ENCODE measurements at regions not wholly inside any gene's neighbourhood (a gene's known extent, or its start where the extent isn't known, plus 50 kb on each side); places are given as distances from the start of the nearest gene placed in this dataset.

DNA sequence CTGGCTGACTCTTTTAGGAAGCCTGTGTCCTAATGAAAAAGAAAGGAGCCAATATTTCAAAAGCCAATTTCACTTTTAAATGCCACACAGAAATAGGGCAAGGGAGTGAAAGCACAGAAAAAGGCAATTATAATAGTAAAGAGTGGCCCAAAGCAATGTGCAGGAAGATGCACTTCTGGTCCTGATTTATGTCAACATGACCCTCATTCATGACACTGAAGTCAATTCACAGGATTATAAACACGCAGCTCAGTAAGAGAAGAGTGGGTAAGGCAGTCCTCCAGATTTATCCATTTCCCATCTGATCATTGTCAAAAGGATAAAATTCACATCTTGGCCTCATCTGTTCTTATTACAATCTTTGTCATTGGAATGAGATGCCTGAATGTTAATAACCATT, 1049.7 kb upstream of the RAG2 start:
- Histone ChIP-seq H3K27me3 (ENCODE audit: control insufficient read depth, insufficient read depth, low read length, poor library complexity, severe bottlenecking) (no peaks in the 10 kb centered on the region), H3K4me3 (ENCODE audit: low read length) (no peak overlapping the region), H3K27ac (ENCODE audit: low read depth, low read length) (no peak overlapping the region), H3K9me3 (ENCODE audit: control insufficient read depth, low read length) (peaks cover 5% of the 10 kb centered on the region), H3K36me3 (ENCODE audit: control insufficient read depth, insufficient read depth, low read length) (no peaks in the 10 kb centered on the region), H3K4me1 (ENCODE audit: control insufficient read depth, insufficient read depth, low read length) (no peaks in the 10 kb centered on the region), H3K9ac (ENCODE audit: extremely low read depth, low read length, poor library complexity, severe bottlenecking) (no peak overlapping the region)
- Mint-ChIP-seq H3K36me3 (ENCODE audit: low read depth) (no peaks in the 10 kb centered on the region), H3K9me3 (no peaks in the 10 kb centered on the region), H3K4me3 (no peak overlapping the region), H3K27ac (no peak overlapping the region), H3K27me3 (ENCODE audit: insufficient read depth) (no peaks in the 10 kb centered on the region), H3K4me1 (no peaks in the 10 kb centered on the region)
- DNase-seq = no peak
- WGBS, 2 experiments (ENCODE audit: insufficient coverage in 1 of 2, insufficient read length in 1 of 2) = 96 to 100% methylated on average over 1 of the region's 1 CpG
- TF ChIP-seq, protein P1, sequence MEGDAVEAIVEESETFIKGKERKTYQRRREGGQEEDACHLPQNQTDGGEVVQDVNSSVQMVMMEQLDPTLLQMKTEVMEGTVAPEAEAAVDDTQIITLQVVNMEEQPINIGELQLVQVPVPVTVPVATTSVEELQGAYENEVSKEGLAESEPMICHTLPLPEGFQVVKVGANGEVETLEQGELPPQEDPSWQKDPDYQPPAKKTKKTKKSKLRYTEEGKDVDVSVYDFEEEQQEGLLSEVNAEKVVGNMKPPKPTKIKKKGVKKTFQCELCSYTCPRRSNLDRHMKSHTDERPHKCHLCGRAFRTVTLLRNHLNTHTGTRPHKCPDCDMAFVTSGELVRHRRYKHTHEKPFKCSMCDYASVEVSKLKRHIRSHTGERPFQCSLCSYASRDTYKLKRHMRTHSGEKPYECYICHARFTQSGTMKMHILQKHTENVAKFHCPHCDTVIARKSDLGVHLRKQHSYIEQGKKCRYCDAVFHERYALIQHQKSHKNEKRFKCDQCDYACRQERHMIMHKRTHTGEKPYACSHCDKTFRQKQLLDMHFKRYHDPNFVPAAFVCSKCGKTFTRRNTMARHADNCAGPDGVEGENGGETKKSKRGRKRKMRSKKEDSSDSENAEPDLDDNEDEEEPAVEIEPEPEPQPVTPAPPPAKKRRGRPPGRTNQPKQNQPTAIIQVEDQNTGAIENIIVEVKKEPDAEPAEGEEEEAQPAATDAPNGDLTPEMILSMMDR (conservative IDR thresholded peaks at IDR 0.05) = no peak

DNA sequence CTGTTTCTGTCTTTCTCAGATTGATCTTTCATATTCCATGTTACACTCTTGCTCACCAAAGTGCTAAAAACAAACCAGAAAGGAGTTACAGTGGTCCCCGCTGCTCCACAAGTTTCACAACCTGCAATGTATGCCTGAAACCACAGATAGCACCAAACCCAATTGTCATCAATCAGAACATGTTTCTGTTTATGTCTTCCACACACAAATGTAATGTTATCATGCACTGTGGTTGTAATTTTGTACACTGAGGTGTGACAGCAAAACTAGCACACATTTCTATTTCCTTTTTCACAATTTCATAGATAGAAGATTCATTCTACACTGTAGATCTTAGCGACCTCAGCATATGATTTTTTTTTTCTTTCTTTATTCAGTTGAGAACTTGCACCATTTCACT, 1045.9 kb upstream of the RAG2 start:
- no peak overlapping the region for H3K27ac Mint-ChIP-seq
- H3K36me3 ChIP-seq (ENCODE audit: control insufficient read depth, insufficient read depth, low read length) = no peaks in the 10 kb centered on the region

DNA sequence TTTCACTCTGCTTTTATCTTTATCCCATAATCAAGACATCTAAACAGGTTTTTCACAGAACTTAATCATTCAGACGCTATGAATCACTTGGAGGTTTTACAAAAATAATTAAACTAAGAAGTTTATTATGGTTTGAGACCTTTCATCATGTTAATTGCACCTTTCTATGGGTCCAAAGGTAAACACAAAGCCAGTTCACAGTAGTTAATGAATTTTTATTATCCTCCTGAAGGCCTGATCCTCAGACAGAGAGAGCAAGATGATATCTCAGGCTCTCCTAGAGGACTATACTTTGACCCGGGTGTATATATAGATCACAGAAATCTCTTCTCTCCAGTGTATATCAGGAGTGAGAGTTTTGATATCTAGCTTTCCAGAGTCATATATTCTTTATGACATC, 1044.3 kb upstream of the RAG2 start:
- Histone ChIP-seq H3K36me3 (ENCODE audit: control insufficient read depth, insufficient read depth, low read length) (no peaks in the 10 kb centered on the region), H3K9me3 (ENCODE audit: control insufficient read depth, low read length) (peaks cover 5% of the 10 kb centered on the region), H3K27ac (ENCODE audit: low read depth, low read length) (no peak overlapping the region), H3K9ac (ENCODE audit: extremely low read depth, low read length, poor library complexity, severe bottlenecking) (no peak overlapping the region), H3K4me3 (ENCODE audit: low read length) (no peak overlapping the region), H3K27me3 (ENCODE audit: control insufficient read depth, insufficient read depth, low read length, poor library complexity, severe bottlenecking) (no peaks in the 10 kb centered on the region), H3K4me1 (ENCODE audit: control insufficient read depth, insufficient read depth, low read length) (no peaks in the 10 kb centered on the region)
- WGBS, 2 experiments (ENCODE audit: insufficient coverage in 1 of 2, insufficient read length in 1 of 2) = 83 to 92% methylated on average over 1 to 2 of the region's 2 CpGs
- H3K27ac Mint-ChIP-seq = no peak overlapping the region
- no peaks in the 10 kb centered on the region for H3K4me1 Mint-ChIP-seq
- H3K4me3 Mint-ChIP-seq = no peak overlapping the region
- TF ChIP-seq, protein P1 (conservative IDR thresholded peaks at IDR 0.05) = no peak
- DNase-seq = no peak
- H3K36me3 Mint-ChIP-seq (ENCODE audit: low read depth) = no peaks in the 10 kb centered on the region
- no peaks in the 10 kb centered on the region for H3K9me3 Mint-ChIP-seq
- H3K27me3 Mint-ChIP-seq (ENCODE audit: insufficient read depth) = no peaks in the 10 kb centered on the region

More for the DNA sequence above, 1045.9 kb upstream of the RAG2 start:
- Mint-ChIP-seq H3K27me3 (ENCODE audit: insufficient read depth) (no peaks in the 10 kb centered on the region), H3K36me3 (ENCODE audit: low read depth) (no peaks in the 10 kb centered on the region), H3K4me1 (no peaks in the 10 kb centered on the region), H3K4me3 (no peak overlapping the region), H3K9me3 (no peaks in the 10 kb centered on the region)
- H3K9ac ChIP-seq (ENCODE audit: extremely low read depth, low read length, poor library complexity, severe bottlenecking) = no peak overlapping the region
- no peak overlapping the region for H3K4me3 ChIP-seq (ENCODE audit: low read length)
- WGBS, 2 experiments (ENCODE audit: insufficient coverage in 1 of 2, insufficient read length in 1 of 2) = 91 to 100% methylated on average over 1 to 2 of the region's 2 CpGs
- H3K4me1 ChIP-seq (ENCODE audit: control insufficient read depth, insufficient read depth, low read length) = no peaks in the 10 kb centered on the region
- H3K27ac ChIP-seq (ENCODE audit: low read depth, low read length) = no peak overlapping the region
- TF ChIP-seq, protein P1 (conservative IDR thresholded peaks at IDR 0.05) = no peak
- no peaks in the 10 kb centered on the region for H3K27me3 ChIP-seq (ENCODE audit: control insufficient read depth, insufficient read depth, low read length, poor library complexity, severe bottlenecking)
- H3K9me3 ChIP-seq (ENCODE audit: control insufficient read depth, low read length) = peaks cover 5% of the 10 kb centered on the region
- DNase-seq = no peak
